Peyer's patch (tissue), 4 donors: ENCODE measurements at regions not wholly inside any gene's neighbourhood (a gene's known extent, or its start where the extent isn't known, plus 50 kb on each side); places are given as distances from the start of the nearest gene placed in this dataset.

Experiments used
- DNase-seq, 3 donors: peaks; one replicate each; pipeline ENCODE4 v3.0.0-alpha.2; 2017 to 2019
- H3K27ac ChIP-seq, 4 donors: fragments of 200-600 bp; sonication (generic); one replicate each; pipeline ENCODE4 v1.5.1; 2016 to 2019
- H3K27me3 ChIP-seq, 2 donors: fragments of 200-600 bp; sonication (generic); one replicate each; pipeline ENCODE4 v1.5.1; 2019
- H3K36me3 ChIP-seq, 3 donors: fragments of 200-600 bp; sonication (generic); one replicate each; pipeline ENCODE4 v1.5.1; 2016 to 2019
- H3K4me1 ChIP-seq, 4 donors: fragments of 200-600 bp; sonication (generic); one replicate each; pipeline ENCODE4 v1.5.1; 2016 to 2019
- H3K4me3 ChIP-seq, 4 donors: fragments of 200-600 bp; sonication (generic); 1 replicate in 3 of 4; 2 replicates in 1 of 4; pipeline ENCODE4 v1.5.1; 2016 to 2019; ENCODE audit warnings: mild to moderate bottlenecking in 1 of 4
- H3K9me3 ChIP-seq, 4 donors: fragments of 200-600 bp; sonication (generic); one replicate each; pipeline ENCODE4 v1.5.1; 2016 to 2019; ENCODE audit warnings: mild to moderate bottlenecking in 1 of 4
- CTCF ChIP-seq, 6 experiments: fragments of 450-650 bp in 4 of 6; fragments of 200-600 bp in 2 of 6; sonication (generic) in 1 of 6; IDR thresholded peaks; one replicate each; pipeline ENCODE4 v1.5.1; 2017 to 2019; ENCODE audit warnings: antibody characterized with exemption in 6 of 6, mild to moderate bottlenecking in 3 of 6, moderate library complexity in 1 of 6
- POLR2A ChIP-seq, 2 donors: fragments of 450-650 bp; IDR thresholded peaks; one replicate each; pipeline ENCODE4 v1.5.1; 2017; ENCODE audit warnings: antibody characterized with exemption in 2 of 2, mild to moderate bottlenecking in 2 of 2, moderate library complexity in 2 of 2

- Histone ChIP-seq H3K9me3 (no peaks in the 10 kb centered on the region), H3K4me3 (no peak overlapping the region)
- TF ChIP-seq POLR2A (IDR thresholded peaks at IDR 0.05): no peak
- TF ChIP-seq CTCF (IDR thresholded peaks at IDR 0.05): no peak
These were observed 707.1 kb upstream of the USP15 start for GRCh38 chr12:61553091-61553490.

GRCh38 chr12:61554268-61555008, 705.8 kb upstream of the USP15 start:
- no peak for TF ChIP-seq POLR2A (IDR thresholded peaks at IDR 0.05)
- no peak for TF ChIP-seq CTCF (IDR thresholded peaks at IDR 0.05)
- Histone ChIP-seq H3K36me3 (no peaks in the 10 kb centered on the region), H3K4me3 (no peak overlapping the region), H3K27ac (no peak overlapping the region), H3K4me1 (no peaks in the 10 kb centered on the region), H3K9me3 (no peaks in the 10 kb centered on the region), H3K27me3 (no peaks in the 10 kb centered on the region)
- no peak for DNase-seq

More at GRCh38 chr12:61553091-61553490, 707.1 kb upstream of the USP15 start:
- Histone ChIP-seq H3K27ac (no peak overlapping the region), H3K36me3 (no peaks in the 10 kb centered on the region), H3K27me3 (no peaks in the 10 kb centered on the region), H3K4me1 (no peaks in the 10 kb centered on the region)
- no peak for DNase-seq

GRCh38 chr12:61563665-61564450, 696.3 kb upstream of the USP15 start:
- no peak for DNase-seq
- no peaks in the 10 kb centered on the region for H3K36me3 ChIP-seq
- no peaks in the 10 kb centered on the region for H3K9me3 ChIP-seq
- TF ChIP-seq POLR2A (IDR thresholded peaks at IDR 0.05) (no peak), CTCF (IDR thresholded peaks at IDR 0.05) (no peak)
- no peaks in the 10 kb centered on the region for H3K4me1 ChIP-seq
- no peaks in the 10 kb centered on the region for H3K27me3 ChIP-seq
- H3K27ac ChIP-seq: no peak overlapping the region
- H3K4me3 ChIP-seq: no peak overlapping the region

- no peak for TF ChIP-seq POLR2A (IDR thresholded peaks at IDR 0.05)
- no peak for TF ChIP-seq CTCF (IDR thresholded peaks at IDR 0.05)
These were observed 695.7 kb upstream of the USP15 start for GRCh38 chr12:61564466-61564865.

GRCh38 chr12:61566183-61566582, 694.0 kb upstream of the USP15 start:
- H3K27me3 ChIP-seq: no peaks in the 10 kb centered on the region
- no peak overlapping the region for H3K4me3 ChIP-seq
- no peaks in the 10 kb centered on the region for H3K36me3 ChIP-seq
- H3K4me1 ChIP-seq: no peaks in the 10 kb centered on the region
- TF ChIP-seq CTCF (IDR thresholded peaks at IDR 0.05): no peak
- no peak for TF ChIP-seq POLR2A (IDR thresholded peaks at IDR 0.05)
- H3K9me3 ChIP-seq: no peaks in the 10 kb centered on the region
- DNase-seq: no peak
- H3K27ac ChIP-seq: no peak overlapping the region

More at GRCh38 chr12:61564466-61564865, 695.7 kb upstream of the USP15 start:
- Histone ChIP-seq H3K27ac (no peak overlapping the region), H3K4me3 (no peak overlapping the region), H3K36me3 (no peaks in the 10 kb centered on the region), H3K9me3 (no peaks in the 10 kb centered on the region), H3K4me1 (no peaks in the 10 kb centered on the region), H3K27me3 (no peaks in the 10 kb centered on the region)
- DNase-seq: no peak
